K562 (cell line): ENCODE measurements at regions not wholly inside any gene's neighbourhood (a gene's known extent, or its start where the extent isn't known, plus 50 kb on each side); places are given as distances from the start of the nearest gene placed in this dataset.

ENCODE experiments used
- ATAC-seq: fragments of 200-7000 bp; cut with Tn5 transposase; 3 replicates; pipeline ENCODE4 v1.9.1; 2020; ENCODE audit warnings: moderate library complexity
- BruUV-seq: library from RNA; stranded (reverse); fragments of 400-500 nt; replicated peaks from 2 replicates; lab custom pipeline; 2021; lab: Mats Ljungman, UMichigan
- CTCF ChIA-PET: fragments of 300-600 bp; formaldehyde crosslinking; extraction: SDS; loops from one replicate; lab custom pipeline; 2021; ENCODE audit warnings: low intra/inter-chr PET ratio; lab: Yijun Ruan, JAX
- POLR2A ChIA-PET: fragments of 300-600, 350-650 bp; sonication (Branson Sonifier 250); formaldehyde crosslinking; extraction: SDS; loops from one replicate; lab custom pipeline; 2021; ENCODE audit warnings: antibody characterized with exemption, inconsistent platforms; lab: Yijun Ruan, JAX
- DNase-seq, 4 experiments: peaks; one replicate each; pipeline versions ENCODE4 v3.0.0 to v3.0.0-alpha.2; 2011 to 2018; ENCODE audit warnings: low spot score in 3 of 4, mixed read lengths in 3 of 4; ENCODE audit errors: extremely low read depth in 1 of 4
- FAIRE-seq: peaks from 2 replicates; lab custom pipeline; 2011; peaks lifted over from hg19 to GRCh38; lab: Jason Lieb, UNC
- H2AFZ ChIP-seq: 2 replicates; pipeline ENCODE4 v1.6.0; 2011; ENCODE audit warnings: low read depth, low read length, control low read depth, inconsistent platforms
- H3K27ac ChIP-seq: fragments of 200-600 bp; 3 replicates; pipeline ENCODE4 v1.8.0; 2011; ENCODE audit warnings: low read depth, mild to moderate bottlenecking, control low read depth, inconsistent platforms, low read length, moderate library complexity, mixed read lengths; ENCODE audit errors: extremely low read depth
- H3K27me3 ChIP-seq, 2 experiments: fragments of 300-600 bp in 1 of 2; 2 replicates in 1 of 2; 3 replicates in 1 of 2; pipeline versions ENCODE4 v1.6.0 to v1.8.0; 2011; ENCODE audit warnings: inconsistent platforms in 2 of 2, low read length in 2 of 2, mild to moderate bottlenecking in 1 of 2, mixed read lengths in 1 of 2, moderate library complexity in 1 of 2; ENCODE audit not compliant: control insufficient read depth in 2 of 2, insufficient read depth in 2 of 2
- H3K36me3 ChIP-seq: fragments of 300-600 bp; 3 replicates; pipeline ENCODE4 v1.8.0; 2011; ENCODE audit warnings: mild to moderate bottlenecking, low read length, inconsistent platforms; ENCODE audit not compliant: control insufficient read depth, insufficient read depth
- H3K4me1 ChIP-seq, 2 experiments: fragments of 200-600 bp in 1 of 2; replicated peaks in 1 of 2; 2 replicates in 1 of 2; 3 replicates in 1 of 2; pipeline versions ENCODE4 v1.5.1 to v1.8.0; 2011; ENCODE audit warnings: inconsistent platforms in 2 of 2, low read length in 2 of 2, mild to moderate bottlenecking in 1 of 2, mixed read lengths in 1 of 2, moderate library complexity in 1 of 2; ENCODE audit not compliant: control insufficient read depth in 2 of 2, insufficient read depth in 2 of 2
- H3K4me2 ChIP-seq: 2 replicates; pipeline ENCODE4 v1.6.1; 2011; ENCODE audit warnings: low read length, control low read depth, inconsistent platforms, mixed read lengths; ENCODE audit not compliant: insufficient read depth
- H3K4me3 ChIP-seq: fragments of 200-600 bp; sonication (generic), shearing (Covaris generic); 2 replicates; pipeline ENCODE4 v1.5.1; 2016; ENCODE audit warnings: control low read depth, inconsistent platforms
- H3K79me2 ChIP-seq: fragments of 200-600 bp; 3 replicates; pipeline ENCODE4 v1.8.0; 2011; ENCODE audit warnings: low read length, inconsistent platforms; ENCODE audit not compliant: control insufficient read depth, insufficient read depth
- H3K9ac ChIP-seq, 2 experiments: 2 replicates each; pipeline versions ENCODE4 v1.6.0 to v1.6.1; 2011; ENCODE audit warnings: low read depth in 2 of 2, low read length in 2 of 2, control low read depth in 1 of 2, inconsistent platforms in 1 of 2, mild to moderate bottlenecking in 1 of 2, mixed read lengths in 1 of 2; ENCODE audit not compliant: insufficient read depth in 1 of 2
- H3K9me1 ChIP-seq: one replicate; pipeline ENCODE4 v1.6.0; 2011; ENCODE audit warnings: inconsistent platforms, mild to moderate bottlenecking, low read length, moderate library complexity; ENCODE audit not compliant: control insufficient read depth, insufficient read depth
- H3K9me3 ChIP-seq: replicated peaks from 2 replicates; pipeline ENCODE4 v1.5.1; 2011; ENCODE audit warnings: low read depth, low read length, inconsistent platforms; ENCODE audit not compliant: control insufficient read depth, insufficient read depth
- H4K20me1 ChIP-seq: replicated peaks from 2 replicates; pipeline ENCODE4 v1.6.1; 2011; ENCODE audit warnings: low read length, inconsistent platforms, mixed read lengths; ENCODE audit not compliant: control insufficient read depth, insufficient read depth
- GATA2 ChIP-seq: sonication (generic); formaldehyde crosslinking; IDR thresholded peaks from 2 replicates; pipeline ENCODE4 v1.4.0; 2020; ENCODE audit warnings: mild to moderate bottlenecking, missing genetic modification reagents
- HNRNPLL ChIP-seq: fragments of 200-400 bp; formaldehyde crosslinking; IDR thresholded peaks from 2 replicates; pipeline ENCODE4 v1.6.1; 2017; ENCODE audit warnings: low read length, low read depth, mild to moderate bottlenecking; ENCODE audit not compliant: poor library complexity, severe bottlenecking
- MAFK ChIP-seq: IDR thresholded peaks from 2 replicates; pipeline ENCODE4 v1.6.1; 2011; ENCODE audit warnings: low read length, improper control_type of control experiment
- MCM7 ChIP-seq, 2 experiments: fragments of 450-650 bp; IDR thresholded peaks; 2 replicates each; pipeline ENCODE4 v1.6.1; 2016 to 2018
- NR2C2 ChIP-seq, 2 experiments: fragments of 200-800 bp in 1 of 2; sonication (Bioruptor generic) in 1 of 2; sonication (generic) in 1 of 2; formaldehyde crosslinking in 1 of 2; IDR thresholded peaks; 2 replicates each; pipeline versions ENCODE4 v1.6.1 to v1.8.0; 2016 to 2022; ENCODE audit warnings: mild to moderate bottlenecking in 1 of 2, missing compliant biosample characterization in 1 of 2, missing genetic modification characterization in 1 of 2, missing genetic modification reagents in 1 of 2
- RB1 ChIP-seq: fragments of 450-650 bp; IDR thresholded peaks from 2 replicates; pipeline ENCODE4 v1.6.1; 2017; ENCODE audit warnings: low read depth, mild to moderate bottlenecking
- SAFB2 ChIP-seq: fragments of 200-400 bp; formaldehyde crosslinking; IDR thresholded peaks from 2 replicates; pipeline ENCODE4 v1.6.1; 2018; ENCODE audit warnings: borderline replicate concordance, low read length, low read depth, moderate library complexity; ENCODE audit not compliant: severe bottlenecking
- TARDBP ChIP-seq: fragments of 450-650 bp; IDR thresholded peaks from 2 replicates; pipeline ENCODE4 v1.6.1; 2016
- in situ Hi-C: fragments of 300-500 bp; cut with MboI; formaldehyde crosslinking; loops from 4 replicates; pipeline ENCODE4 v1.15.0; 2018; ENCODE audit warnings: inconsistent platforms, mixed read lengths
- intact Hi-C: fragments of 100-400 bp; cut with micrococcal nuclease; formaldehyde crosslinking; loops from 2 replicates; pipeline ENCODE4 v1.14.2; 2022
- TF ChIP-seq, protein P1 (sequence below): fragments of 450-650 bp; IDR thresholded peaks from 2 replicates; pipeline ENCODE4 v1.7.0; 2016; ENCODE audit warnings: borderline replicate concordance
- TF ChIP-seq, protein P2 (sequence below): fragments of 450-650 bp; conservative IDR thresholded peaks from 2 replicates; pipeline ENCODE4 v1.6.1; 2016; ENCODE audit warnings: missing genetic modification characterization, low read depth, mild to moderate bottlenecking, control low read depth, missing compliant biosample characterization
- TF ChIP-seq, protein P3 (sequence below): fragments of 450-650 bp; formaldehyde crosslinking; IDR thresholded peaks from 2 replicates; pipeline ENCODE4 v1.4.0; 2022; ENCODE audit warnings: missing genetic modification characterization

DNA sequence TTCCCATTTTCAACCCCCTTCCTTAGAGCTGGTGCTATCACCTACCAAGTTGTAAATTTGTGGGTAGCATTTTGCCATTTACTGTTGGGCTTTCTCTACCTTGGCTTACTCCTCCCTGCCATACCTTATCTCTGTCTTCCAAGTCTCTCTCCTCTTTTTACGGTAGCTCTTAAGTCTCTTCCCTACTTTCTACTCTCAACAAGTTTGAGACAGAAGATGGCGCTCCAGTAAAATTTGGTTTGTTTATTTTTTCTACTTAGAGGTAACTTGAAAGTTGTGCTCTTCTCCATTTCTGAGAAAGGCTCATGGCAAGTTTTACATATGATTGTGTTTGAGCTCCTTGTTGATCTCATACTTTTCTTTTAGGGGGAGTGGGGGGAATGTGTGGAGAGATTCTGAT is 1508.1 kb downstream of the TECRL start (continued):
- TF ChIP-seq, protein P1, sequence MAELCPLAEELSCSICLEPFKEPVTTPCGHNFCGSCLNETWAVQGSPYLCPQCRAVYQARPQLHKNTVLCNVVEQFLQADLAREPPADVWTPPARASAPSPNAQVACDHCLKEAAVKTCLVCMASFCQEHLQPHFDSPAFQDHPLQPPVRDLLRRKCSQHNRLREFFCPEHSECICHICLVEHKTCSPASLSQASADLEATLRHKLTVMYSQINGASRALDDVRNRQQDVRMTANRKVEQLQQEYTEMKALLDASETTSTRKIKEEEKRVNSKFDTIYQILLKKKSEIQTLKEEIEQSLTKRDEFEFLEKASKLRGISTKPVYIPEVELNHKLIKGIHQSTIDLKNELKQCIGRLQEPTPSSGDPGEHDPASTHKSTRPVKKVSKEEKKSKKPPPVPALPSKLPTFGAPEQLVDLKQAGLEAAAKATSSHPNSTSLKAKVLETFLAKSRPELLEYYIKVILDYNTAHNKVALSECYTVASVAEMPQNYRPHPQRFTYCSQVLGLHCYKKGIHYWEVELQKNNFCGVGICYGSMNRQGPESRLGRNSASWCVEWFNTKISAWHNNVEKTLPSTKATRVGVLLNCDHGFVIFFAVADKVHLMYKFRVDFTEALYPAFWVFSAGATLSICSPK = no peak
- TF ChIP-seq NR2C2 (CRISPR knock-in tag; IDR thresholded peaks at IDR 0.05) (no peak), NR2C2 (tag; IDR thresholded peaks at IDR 0.05) (no peak), TARDBP (no peak), SAFB2 (no peak)
- TF ChIP-seq, protein P2, sequence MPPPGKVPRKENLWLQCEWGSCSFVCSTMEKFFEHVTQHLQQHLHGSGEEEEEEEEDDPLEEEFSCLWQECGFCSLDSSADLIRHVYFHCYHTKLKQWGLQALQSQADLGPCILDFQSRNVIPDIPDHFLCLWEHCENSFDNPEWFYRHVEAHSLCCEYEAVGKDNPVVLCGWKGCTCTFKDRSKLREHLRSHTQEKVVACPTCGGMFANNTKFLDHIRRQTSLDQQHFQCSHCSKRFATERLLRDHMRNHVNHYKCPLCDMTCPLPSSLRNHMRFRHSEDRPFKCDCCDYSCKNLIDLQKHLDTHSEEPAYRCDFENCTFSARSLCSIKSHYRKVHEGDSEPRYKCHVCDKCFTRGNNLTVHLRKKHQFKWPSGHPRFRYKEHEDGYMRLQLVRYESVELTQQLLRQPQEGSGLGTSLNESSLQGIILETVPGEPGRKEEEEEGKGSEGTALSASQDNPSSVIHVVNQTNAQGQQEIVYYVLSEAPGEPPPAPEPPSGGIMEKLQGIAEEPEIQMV (tag) = no peak

DNA sequence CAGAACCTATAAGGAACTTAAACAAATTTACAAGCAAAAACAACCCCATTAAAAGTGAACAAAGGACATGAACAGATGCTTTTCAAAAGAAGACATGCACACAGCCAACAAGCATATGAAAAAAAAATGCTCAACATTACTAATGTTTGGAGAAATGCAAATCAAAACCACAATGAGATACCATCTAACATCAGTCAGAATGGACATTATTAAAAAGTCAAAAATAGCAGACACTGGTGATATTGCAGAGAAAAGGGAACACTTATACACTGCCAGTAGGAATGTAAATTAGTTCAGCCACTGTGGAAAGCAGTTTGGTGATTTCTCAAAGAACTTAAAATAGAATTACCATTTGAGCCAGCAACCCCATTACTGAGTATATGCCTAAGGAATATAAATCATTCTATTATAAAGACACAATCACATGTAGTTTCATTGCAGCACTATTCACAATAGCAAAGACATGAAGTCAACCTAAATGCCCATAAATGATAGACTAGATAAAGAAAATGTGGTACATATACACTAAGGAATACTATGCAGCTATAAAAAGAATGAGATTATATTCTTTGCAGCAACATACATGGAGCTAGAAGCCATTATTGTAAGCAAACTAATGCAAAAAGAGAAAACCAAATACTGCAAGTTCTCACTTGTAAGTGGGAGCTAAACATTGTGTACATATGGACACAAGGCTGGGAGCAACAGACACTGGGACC is 1509.4 kb downstream of the TECRL start:
- no peaks in the 10 kb centered on the region for H3K36me3 ChIP-seq
- no peaks in the 10 kb centered on the region for H3K79me2 ChIP-seq
- H3K9me1 ChIP-seq = no peaks in the 10 kb centered on the region
- FAIRE-seq (no peak), ATAC-seq (no peak), DNase-seq (no peak)
- no peak overlapping the region for H3K9ac ChIP-seq
- no peaks in the 10 kb centered on the region for H3K4me1 ChIP-seq
- CTCF ChIA-PET = no interaction called here
- in situ Hi-C loops (no loop called here), intact Hi-C loops (no loop called here)
- no TSS peak for BruUV-seq
- no peak overlapping the region for H3K27ac ChIP-seq
- H3K9me3 ChIP-seq = no peaks in the 10 kb centered on the region
- no peak overlapping the region for H2AFZ ChIP-seq
- H3K4me2 ChIP-seq = no peak overlapping the region
- no peaks in the 10 kb centered on the region for H4K20me1 ChIP-seq
- POLR2A ChIA-PET = no interaction called here
- H3K4me3 ChIP-seq = no peak overlapping the region
- H3K27me3 ChIP-seq = no peaks in the 10 kb centered on the region
- TF ChIP-seq RB1 = no peak
- no peak for TF ChIP-seq HNRNPLL
- TF ChIP-seq, protein P3, sequence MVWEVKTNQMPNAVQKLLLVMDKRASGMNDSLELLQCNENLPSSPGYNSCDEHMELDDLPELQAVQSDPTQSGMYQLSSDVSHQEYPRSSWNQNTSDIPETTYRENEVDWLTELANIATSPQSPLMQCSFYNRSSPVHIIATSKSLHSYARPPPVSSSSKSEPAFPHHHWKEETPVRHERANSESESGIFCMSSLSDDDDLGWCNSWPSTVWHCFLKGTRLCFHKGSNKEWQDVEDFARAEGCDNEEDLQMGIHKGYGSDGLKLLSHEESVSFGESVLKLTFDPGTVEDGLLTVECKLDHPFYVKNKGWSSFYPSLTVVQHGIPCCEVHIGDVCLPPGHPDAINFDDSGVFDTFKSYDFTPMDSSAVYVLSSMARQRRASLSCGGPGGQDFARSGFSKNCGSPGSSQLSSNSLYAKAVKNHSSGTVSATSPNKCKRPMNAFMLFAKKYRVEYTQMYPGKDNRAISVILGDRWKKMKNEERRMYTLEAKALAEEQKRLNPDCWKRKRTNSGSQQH = no peak
- TF ChIP-seq MAFK = no peak
- TF ChIP-seq GATA2 (CRISPR knock-in tag) = no peak
- TF ChIP-seq MCM7 (IDR thresholded peaks at IDR 0.05) = no peak
